ENCODE measurements at regions not wholly inside any gene's neighbourhood (a gene's known extent, or its start where the extent isn't known, plus 50 kb on each side); places are given as distances from the start of the nearest gene placed in this dataset.

GRCh38 chr12:66932126-66932525 lies 253.2 kb upstream of the GRIP1 start:
- TF ChIP-seq CTCF (IDR thresholded peaks at IDR 0.05) (no peak), POLR2A (IDR thresholded peaks at IDR 0.05) (no peak)

All from Peyer's patch (tissue), 4 donors.